ENCODE measurements at regions not wholly inside any gene's neighbourhood (a gene's known extent, or its start where the extent isn't known, plus 50 kb on each side); places are given as distances from the start of the nearest gene placed in this dataset.

DNA sequence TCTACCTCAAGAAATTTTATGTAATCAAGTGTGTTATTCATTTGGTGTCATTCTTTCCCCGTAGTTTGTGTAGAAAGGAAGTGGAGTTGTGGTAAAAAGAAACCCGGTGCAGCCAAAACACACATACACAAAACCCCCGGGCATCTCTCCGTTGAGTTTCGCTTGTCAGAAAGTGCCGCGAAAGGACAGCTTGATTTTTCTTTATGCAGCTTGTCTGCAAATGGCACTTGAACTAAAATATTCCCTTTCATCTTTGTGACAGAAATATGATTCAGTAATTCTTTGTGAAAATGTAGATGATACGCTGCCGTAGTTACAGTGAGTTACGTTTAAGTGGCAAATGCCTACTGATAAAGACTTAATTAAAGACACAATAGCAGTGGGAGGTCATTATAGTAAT, 268.8 kb upstream of the SPRED2 start:
- Histone ChIP-seq H3K27ac (ENCODE audit: extremely low read depth, low read depth, low read length) (no peak overlapping the region), H3K4me3 (ENCODE audit: low read depth, low read length) (no peak overlapping the region), H3K9me3 (ENCODE audit: control insufficient read depth, insufficient read depth, low read depth, low read length) (no peaks in the 10 kb centered on the region), H3K36me3 (ENCODE audit: control insufficient read depth in 2 of 2, insufficient read depth in 1 of 2, low read length in 2 of 2) (no peaks in the 10 kb centered on the region), H3K4me1 (ENCODE audit: control insufficient read depth, insufficient read depth, low read length) (no peaks in the 10 kb centered on the region)
- CTCF ChIA-PET: no interaction called here
- POLR2A ChIA-PET: no interaction called here
- TF ChIP-seq, protein P1, sequence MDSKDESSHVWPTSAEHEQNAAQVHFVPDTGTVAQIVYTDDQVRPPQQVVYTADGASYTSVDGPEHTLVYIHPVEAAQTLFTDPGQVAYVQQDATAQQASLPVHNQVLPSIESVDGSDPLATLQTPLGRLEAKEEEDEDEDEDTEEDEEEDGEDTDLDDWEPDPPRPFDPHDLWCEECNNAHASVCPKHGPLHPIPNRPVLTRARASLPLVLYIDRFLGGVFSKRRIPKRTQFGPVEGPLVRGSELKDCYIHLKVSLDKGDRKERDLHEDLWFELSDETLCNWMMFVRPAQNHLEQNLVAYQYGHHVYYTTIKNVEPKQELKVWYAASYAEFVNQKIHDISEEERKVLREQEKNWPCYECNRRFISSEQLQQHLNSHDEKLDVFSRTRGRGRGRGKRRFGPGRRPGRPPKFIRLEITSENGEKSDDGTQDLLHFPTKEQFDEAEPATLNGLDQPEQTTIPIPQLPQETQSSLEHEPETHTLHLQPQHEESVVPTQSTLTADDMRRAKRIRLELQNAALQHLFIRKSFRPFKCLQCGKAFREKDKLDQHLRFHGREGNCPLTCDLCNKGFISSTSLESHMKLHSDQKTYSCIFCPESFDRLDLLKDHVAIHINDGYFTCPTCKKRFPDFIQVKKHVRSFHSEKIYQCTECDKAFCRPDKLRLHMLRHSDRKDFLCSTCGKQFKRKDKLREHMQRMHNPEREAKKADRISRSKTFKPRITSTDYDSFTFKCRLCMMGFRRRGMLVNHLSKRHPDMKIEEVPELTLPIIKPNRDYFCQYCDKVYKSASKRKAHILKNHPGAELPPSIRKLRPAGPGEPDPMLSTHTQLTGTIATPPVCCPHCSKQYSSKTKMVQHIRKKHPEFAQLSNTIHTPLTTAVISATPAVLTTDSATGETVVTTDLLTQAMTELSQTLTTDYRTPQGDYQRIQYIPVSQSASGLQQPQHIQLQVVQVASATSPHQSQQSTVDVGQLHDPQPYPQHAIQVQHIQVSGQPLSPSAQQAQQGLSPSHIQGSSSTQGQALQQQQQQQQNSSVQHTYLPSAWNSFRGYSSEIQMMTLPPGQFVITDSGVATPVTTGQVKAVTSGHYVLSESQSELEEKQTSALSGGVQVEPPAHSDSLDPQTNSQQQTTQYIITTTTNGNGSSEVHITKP (tag by site-specific recombination; IDR thresholded peaks at IDR 0.05): no peak
- TF ChIP-seq, protein P2, sequence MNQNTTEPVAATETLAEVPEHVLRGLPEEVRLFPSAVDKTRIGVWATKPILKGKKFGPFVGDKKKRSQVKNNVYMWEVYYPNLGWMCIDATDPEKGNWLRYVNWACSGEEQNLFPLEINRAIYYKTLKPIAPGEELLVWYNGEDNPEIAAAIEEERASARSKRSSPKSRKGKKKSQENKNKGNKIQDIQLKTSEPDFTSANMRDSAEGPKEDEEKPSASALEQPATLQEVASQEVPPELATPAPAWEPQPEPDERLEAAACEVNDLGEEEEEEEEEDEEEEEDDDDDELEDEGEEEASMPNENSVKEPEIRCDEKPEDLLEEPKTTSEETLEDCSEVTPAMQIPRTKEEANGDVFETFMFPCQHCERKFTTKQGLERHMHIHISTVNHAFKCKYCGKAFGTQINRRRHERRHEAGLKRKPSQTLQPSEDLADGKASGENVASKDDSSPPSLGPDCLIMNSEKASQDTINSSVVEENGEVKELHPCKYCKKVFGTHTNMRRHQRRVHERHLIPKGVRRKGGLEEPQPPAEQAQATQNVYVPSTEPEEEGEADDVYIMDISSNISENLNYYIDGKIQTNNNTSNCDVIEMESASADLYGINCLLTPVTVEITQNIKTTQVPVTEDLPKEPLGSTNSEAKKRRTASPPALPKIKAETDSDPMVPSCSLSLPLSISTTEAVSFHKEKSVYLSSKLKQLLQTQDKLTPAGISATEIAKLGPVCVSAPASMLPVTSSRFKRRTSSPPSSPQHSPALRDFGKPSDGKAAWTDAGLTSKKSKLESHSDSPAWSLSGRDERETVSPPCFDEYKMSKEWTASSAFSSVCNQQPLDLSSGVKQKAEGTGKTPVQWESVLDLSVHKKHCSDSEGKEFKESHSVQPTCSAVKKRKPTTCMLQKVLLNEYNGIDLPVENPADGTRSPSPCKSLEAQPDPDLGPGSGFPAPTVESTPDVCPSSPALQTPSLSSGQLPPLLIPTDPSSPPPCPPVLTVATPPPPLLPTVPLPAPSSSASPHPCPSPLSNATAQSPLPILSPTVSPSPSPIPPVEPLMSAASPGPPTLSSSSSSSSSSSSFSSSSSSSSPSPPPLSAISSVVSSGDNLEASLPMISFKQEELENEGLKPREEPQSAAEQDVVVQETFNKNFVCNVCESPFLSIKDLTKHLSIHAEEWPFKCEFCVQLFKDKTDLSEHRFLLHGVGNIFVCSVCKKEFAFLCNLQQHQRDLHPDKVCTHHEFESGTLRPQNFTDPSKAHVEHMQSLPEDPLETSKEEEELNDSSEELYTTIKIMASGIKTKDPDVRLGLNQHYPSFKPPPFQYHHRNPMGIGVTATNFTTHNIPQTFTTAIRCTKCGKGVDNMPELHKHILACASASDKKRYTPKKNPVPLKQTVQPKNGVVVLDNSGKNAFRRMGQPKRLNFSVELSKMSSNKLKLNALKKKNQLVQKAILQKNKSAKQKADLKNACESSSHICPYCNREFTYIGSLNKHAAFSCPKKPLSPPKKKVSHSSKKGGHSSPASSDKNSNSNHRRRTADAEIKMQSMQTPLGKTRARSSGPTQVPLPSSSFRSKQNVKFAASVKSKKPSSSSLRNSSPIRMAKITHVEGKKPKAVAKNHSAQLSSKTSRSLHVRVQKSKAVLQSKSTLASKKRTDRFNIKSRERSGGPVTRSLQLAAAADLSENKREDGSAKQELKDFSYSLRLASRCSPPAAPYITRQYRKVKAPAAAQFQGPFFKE (tag by site-specific recombination; IDR thresholded peaks at IDR 0.05; ENCODE audit: borderline replicate concordance): no peak
- TF ChIP-seq, protein P3, sequence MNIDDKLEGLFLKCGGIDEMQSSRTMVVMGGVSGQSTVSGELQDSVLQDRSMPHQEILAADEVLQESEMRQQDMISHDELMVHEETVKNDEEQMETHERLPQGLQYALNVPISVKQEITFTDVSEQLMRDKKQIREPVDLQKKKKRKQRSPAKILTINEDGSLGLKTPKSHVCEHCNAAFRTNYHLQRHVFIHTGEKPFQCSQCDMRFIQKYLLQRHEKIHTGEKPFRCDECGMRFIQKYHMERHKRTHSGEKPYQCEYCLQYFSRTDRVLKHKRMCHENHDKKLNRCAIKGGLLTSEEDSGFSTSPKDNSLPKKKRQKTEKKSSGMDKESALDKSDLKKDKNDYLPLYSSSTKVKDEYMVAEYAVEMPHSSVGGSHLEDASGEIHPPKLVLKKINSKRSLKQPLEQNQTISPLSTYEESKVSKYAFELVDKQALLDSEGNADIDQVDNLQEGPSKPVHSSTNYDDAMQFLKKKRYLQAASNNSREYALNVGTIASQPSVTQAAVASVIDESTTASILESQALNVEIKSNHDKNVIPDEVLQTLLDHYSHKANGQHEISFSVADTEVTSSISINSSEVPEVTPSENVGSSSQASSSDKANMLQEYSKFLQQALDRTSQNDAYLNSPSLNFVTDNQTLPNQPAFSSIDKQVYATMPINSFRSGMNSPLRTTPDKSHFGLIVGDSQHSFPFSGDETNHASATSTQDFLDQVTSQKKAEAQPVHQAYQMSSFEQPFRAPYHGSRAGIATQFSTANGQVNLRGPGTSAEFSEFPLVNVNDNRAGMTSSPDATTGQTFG (tag by site-specific recombination; IDR thresholded peaks at IDR 0.05; ENCODE audit: borderline replicate concordance): no peak
- no peak for TF ChIP-seq ZNF596 (tag by site-specific recombination; IDR thresholded peaks at IDR 0.05)
- TF ChIP-seq, protein P4, sequence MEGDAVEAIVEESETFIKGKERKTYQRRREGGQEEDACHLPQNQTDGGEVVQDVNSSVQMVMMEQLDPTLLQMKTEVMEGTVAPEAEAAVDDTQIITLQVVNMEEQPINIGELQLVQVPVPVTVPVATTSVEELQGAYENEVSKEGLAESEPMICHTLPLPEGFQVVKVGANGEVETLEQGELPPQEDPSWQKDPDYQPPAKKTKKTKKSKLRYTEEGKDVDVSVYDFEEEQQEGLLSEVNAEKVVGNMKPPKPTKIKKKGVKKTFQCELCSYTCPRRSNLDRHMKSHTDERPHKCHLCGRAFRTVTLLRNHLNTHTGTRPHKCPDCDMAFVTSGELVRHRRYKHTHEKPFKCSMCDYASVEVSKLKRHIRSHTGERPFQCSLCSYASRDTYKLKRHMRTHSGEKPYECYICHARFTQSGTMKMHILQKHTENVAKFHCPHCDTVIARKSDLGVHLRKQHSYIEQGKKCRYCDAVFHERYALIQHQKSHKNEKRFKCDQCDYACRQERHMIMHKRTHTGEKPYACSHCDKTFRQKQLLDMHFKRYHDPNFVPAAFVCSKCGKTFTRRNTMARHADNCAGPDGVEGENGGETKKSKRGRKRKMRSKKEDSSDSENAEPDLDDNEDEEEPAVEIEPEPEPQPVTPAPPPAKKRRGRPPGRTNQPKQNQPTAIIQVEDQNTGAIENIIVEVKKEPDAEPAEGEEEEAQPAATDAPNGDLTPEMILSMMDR (tag by site-specific recombination; IDR thresholded peaks at IDR 0.05): no peak
- no peak for TF ChIP-seq OVOL3 (tag by site-specific recombination; IDR thresholded peaks at IDR 0.05)
- TF ChIP-seq, protein P5, sequence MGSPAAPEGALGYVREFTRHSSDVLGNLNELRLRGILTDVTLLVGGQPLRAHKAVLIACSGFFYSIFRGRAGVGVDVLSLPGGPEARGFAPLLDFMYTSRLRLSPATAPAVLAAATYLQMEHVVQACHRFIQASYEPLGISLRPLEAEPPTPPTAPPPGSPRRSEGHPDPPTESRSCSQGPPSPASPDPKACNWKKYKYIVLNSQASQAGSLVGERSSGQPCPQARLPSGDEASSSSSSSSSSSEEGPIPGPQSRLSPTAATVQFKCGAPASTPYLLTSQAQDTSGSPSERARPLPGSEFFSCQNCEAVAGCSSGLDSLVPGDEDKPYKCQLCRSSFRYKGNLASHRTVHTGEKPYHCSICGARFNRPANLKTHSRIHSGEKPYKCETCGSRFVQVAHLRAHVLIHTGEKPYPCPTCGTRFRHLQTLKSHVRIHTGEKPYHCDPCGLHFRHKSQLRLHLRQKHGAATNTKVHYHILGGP (tag by site-specific recombination; IDR thresholded peaks at IDR 0.05): no peak
- TF ChIP-seq ZNF623 (tag by site-specific recombination; IDR thresholded peaks at IDR 0.05): no peak
- TF ChIP-seq TRIM28 (IDR thresholded peaks at IDR 0.05; ENCODE audit: borderline replicate concordance, low read length): no peak
- TF ChIP-seq OSR2 (tag by site-specific recombination; IDR thresholded peaks at IDR 0.05): no peak
- TF ChIP-seq ZNF654 (tag by site-specific recombination; IDR thresholded peaks at IDR 0.05; ENCODE audit: low read depth): no peak
- no peak for TF ChIP-seq ZNF664 (tag by site-specific recombination; IDR thresholded peaks at IDR 0.05)
- TF ChIP-seq ZNF610 (tag by site-specific recombination; IDR thresholded peaks at IDR 0.05; ENCODE audit: borderline replicate concordance): no peak
